HL-60 (cell line): ENCODE measurements at regions not wholly inside any gene's neighbourhood (a gene's known extent, or its start where the extent isn't known, plus 50 kb on each side); places are given as distances from the start of the nearest gene placed in this dataset.

Experiments
- GABPA ChIP-seq: IDR thresholded peaks from 2 replicates; pipeline ENCODE4 v1.6.1; 2012; ENCODE audit warnings: low read depth
- POLR2AphosphoS5 ChIP-seq: IDR thresholded peaks from 2 replicates; pipeline ENCODE4 v1.6.1; 2012; ENCODE audit warnings: low read depth
- SPI1 ChIP-seq: IDR thresholded peaks from 2 replicates; pipeline ENCODE4 v1.6.1; 2012; ENCODE audit warnings: low read depth, mild to moderate bottlenecking, borderline replicate concordance
- TF ChIP-seq, protein P1 (sequence below): IDR thresholded peaks from one replicate; pipeline ENCODE4 v1.5.1; 2011; ENCODE audit warnings: low read length, control low read depth, inconsistent platforms; ENCODE audit not compliant: insufficient read depth
- TF ChIP-seq, protein P2 (sequence below): IDR thresholded peaks from 2 replicates; pipeline ENCODE4 v1.6.1; 2012; ENCODE audit warnings: low read depth; ENCODE audit not compliant: insufficient replicate concordance

DNA sequence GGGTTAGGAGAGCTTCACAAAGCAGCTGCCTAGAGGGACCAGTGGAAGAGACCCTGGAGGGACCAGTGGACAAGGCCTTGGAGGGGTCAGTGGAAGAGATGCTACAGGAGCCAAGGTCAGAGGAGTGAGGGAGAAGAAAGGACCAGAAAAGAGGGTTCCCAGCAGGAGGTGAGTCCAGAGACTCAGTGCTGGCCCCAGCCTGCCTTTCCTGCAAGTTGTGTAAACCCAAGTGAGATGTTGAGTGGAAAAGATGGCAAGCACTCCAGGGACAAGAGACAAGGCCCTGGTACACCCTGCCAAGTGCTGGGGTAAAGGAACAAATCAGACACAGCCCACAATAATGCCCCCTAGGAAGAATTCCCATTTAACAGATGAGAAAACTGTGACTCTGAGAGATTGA is 94.4 kb downstream of the TTC32 start:
- TF ChIP-seq POLR2AphosphoS5 (no peak), GABPA (no peak), SPI1 (no peak)
- TF ChIP-seq, protein P1, sequence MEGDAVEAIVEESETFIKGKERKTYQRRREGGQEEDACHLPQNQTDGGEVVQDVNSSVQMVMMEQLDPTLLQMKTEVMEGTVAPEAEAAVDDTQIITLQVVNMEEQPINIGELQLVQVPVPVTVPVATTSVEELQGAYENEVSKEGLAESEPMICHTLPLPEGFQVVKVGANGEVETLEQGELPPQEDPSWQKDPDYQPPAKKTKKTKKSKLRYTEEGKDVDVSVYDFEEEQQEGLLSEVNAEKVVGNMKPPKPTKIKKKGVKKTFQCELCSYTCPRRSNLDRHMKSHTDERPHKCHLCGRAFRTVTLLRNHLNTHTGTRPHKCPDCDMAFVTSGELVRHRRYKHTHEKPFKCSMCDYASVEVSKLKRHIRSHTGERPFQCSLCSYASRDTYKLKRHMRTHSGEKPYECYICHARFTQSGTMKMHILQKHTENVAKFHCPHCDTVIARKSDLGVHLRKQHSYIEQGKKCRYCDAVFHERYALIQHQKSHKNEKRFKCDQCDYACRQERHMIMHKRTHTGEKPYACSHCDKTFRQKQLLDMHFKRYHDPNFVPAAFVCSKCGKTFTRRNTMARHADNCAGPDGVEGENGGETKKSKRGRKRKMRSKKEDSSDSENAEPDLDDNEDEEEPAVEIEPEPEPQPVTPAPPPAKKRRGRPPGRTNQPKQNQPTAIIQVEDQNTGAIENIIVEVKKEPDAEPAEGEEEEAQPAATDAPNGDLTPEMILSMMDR, result no peak
- TF ChIP-seq, protein P2, sequence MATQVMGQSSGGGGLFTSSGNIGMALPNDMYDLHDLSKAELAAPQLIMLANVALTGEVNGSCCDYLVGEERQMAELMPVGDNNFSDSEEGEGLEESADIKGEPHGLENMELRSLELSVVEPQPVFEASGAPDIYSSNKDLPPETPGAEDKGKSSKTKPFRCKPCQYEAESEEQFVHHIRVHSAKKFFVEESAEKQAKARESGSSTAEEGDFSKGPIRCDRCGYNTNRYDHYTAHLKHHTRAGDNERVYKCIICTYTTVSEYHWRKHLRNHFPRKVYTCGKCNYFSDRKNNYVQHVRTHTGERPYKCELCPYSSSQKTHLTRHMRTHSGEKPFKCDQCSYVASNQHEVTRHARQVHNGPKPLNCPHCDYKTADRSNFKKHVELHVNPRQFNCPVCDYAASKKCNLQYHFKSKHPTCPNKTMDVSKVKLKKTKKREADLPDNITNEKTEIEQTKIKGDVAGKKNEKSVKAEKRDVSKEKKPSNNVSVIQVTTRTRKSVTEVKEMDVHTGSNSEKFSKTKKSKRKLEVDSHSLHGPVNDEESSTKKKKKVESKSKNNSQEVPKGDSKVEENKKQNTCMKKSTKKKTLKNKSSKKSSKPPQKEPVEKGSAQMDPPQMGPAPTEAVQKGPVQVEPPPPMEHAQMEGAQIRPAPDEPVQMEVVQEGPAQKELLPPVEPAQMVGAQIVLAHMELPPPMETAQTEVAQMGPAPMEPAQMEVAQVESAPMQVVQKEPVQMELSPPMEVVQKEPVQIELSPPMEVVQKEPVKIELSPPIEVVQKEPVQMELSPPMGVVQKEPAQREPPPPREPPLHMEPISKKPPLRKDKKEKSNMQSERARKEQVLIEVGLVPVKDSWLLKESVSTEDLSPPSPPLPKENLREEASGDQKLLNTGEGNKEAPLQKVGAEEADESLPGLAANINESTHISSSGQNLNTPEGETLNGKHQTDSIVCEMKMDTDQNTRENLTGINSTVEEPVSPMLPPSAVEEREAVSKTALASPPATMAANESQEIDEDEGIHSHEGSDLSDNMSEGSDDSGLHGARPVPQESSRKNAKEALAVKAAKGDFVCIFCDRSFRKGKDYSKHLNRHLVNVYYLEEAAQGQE, result no peak
